A673 (cell line): ENCODE measurements at regions not wholly inside any gene's neighbourhood (a gene's known extent, or its start where the extent isn't known, plus 50 kb on each side); places are given as distances from the start of the nearest gene placed in this dataset.

ENCODE experiments used
- EZH2 ChIP-seq: fragments of 200-600 bp; sonication (generic); IDR thresholded peaks from 2 replicates; pipeline ENCODE4 v1.6.1; 2017; ENCODE audit warnings: borderline replicate concordance, low read depth, mild to moderate bottlenecking, mixed read lengths, antibody characterized with exemption, low read length; ENCODE audit not compliant: poor library complexity, severe bottlenecking
- TF ChIP-seq, protein P1 (sequence below): fragments of 300-800, 200-600 bp; sonication (generic); conservative IDR thresholded peaks from 2 replicates; pipeline ENCODE4 v1.5.1; 2017; ENCODE audit warnings: low read depth, mild to moderate bottlenecking, antibody characterized with exemption, low read length, moderate library complexity, mixed read lengths

DNA sequence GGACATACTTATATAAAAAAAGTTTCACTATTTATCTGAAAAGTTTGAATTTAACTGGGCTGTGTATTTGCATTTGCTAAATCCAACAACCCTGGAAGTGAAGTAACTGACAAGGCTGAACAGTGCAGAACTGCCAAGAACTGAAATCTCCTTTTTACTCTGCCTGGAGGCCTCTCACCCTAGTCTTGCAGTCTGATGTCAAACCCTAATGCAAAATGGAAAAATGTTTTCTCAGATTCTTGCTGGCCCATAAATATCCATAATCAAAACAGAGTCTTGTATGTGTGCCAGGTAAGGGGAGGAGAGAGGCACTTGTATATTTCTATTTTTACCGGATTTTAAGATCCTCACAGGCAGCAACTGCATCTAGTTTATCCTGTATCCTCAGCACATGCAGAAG is 432.7 kb upstream of the KLF4 start:
- TF ChIP-seq EZH2, result no peak
- TF ChIP-seq, protein P1, sequence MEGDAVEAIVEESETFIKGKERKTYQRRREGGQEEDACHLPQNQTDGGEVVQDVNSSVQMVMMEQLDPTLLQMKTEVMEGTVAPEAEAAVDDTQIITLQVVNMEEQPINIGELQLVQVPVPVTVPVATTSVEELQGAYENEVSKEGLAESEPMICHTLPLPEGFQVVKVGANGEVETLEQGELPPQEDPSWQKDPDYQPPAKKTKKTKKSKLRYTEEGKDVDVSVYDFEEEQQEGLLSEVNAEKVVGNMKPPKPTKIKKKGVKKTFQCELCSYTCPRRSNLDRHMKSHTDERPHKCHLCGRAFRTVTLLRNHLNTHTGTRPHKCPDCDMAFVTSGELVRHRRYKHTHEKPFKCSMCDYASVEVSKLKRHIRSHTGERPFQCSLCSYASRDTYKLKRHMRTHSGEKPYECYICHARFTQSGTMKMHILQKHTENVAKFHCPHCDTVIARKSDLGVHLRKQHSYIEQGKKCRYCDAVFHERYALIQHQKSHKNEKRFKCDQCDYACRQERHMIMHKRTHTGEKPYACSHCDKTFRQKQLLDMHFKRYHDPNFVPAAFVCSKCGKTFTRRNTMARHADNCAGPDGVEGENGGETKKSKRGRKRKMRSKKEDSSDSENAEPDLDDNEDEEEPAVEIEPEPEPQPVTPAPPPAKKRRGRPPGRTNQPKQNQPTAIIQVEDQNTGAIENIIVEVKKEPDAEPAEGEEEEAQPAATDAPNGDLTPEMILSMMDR, result no peak
